Ishikawa (cell line): ENCODE measurements at regions not wholly inside any gene's neighbourhood (a gene's known extent, or its start where the extent isn't known, plus 50 kb on each side); places are given as distances from the start of the nearest gene placed in this dataset.

ENCODE experiments used
- EGR1 ChIP-seq: IDR thresholded peaks from 2 replicates; pipeline ENCODE4 v1.6.1; 2012
- REST ChIP-seq: IDR thresholded peaks from 2 replicates; pipeline ENCODE4 v1.6.1; 2012; ENCODE audit warnings: low read depth, mild to moderate bottlenecking

DNA sequence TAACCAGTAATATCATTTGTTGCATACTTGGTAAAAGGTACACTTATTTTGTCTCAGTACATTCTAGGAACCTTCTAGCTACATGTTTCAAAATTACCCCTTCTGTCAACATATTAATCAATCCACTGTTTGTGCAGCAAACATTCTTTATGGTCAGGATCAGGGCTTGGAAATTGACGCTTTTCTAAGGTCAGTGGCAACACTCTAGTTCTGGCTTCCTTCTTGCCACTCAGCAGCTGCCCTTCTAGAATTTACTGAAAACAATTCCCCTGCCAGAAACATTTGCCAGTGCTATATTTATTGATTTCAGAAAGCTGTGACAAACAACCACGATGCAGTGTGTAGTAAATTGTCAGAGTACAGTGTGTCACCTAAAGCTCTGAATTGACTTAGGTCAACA is 84.7 kb upstream of the FBXL4 start:
- TF ChIP-seq REST (no peak), EGR1 (no peak)
